ENCODE measurements at regions not wholly inside any gene's neighbourhood (a gene's known extent, or its start where the extent isn't known, plus 50 kb on each side); places are given as distances from the start of the nearest gene placed in this dataset.

DNA sequence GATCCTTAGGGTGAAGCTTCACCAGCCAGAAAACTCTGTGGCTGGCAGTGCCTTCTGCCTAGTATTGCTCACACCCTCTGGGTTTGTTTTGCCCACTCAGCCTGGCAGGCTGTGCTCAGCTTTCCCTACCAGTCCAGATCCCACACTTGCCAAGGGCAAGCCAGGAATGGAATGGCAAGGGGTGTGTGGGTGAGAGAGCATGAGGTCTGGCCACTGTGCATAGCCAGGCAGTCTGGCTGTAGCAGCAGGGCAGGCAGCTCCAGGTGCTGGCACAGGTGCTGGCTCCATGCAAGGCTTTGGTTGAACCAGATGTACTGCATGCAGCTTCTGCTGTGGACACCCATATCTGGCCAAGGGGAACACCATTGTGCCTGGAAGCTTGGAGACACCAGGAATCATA, 1720.3 kb downstream of the HACE1 start:
- Histone ChIP-seq H3K4me3 (no peak overlapping the region), H3K27me3 (no peaks in the 10 kb centered on the region), H3K36me3 (ENCODE audit: low read depth, missing control alignments) (no peaks in the 10 kb centered on the region), H3K4me1 (no peaks in the 10 kb centered on the region), H3K27ac (no peak overlapping the region), H3K9me3 (no peaks in the 10 kb centered on the region)
- intact Hi-C loops (cut with DNase I; ENCODE audit: low total_unique reads) = no loop called here
- TF ChIP-seq, protein P1, sequence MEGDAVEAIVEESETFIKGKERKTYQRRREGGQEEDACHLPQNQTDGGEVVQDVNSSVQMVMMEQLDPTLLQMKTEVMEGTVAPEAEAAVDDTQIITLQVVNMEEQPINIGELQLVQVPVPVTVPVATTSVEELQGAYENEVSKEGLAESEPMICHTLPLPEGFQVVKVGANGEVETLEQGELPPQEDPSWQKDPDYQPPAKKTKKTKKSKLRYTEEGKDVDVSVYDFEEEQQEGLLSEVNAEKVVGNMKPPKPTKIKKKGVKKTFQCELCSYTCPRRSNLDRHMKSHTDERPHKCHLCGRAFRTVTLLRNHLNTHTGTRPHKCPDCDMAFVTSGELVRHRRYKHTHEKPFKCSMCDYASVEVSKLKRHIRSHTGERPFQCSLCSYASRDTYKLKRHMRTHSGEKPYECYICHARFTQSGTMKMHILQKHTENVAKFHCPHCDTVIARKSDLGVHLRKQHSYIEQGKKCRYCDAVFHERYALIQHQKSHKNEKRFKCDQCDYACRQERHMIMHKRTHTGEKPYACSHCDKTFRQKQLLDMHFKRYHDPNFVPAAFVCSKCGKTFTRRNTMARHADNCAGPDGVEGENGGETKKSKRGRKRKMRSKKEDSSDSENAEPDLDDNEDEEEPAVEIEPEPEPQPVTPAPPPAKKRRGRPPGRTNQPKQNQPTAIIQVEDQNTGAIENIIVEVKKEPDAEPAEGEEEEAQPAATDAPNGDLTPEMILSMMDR (IDR thresholded peaks at IDR 0.05) = no peak
- no peak for TF ChIP-seq POLR2A (IDR thresholded peaks at IDR 0.05)
- DNase-seq = no peak

DNA sequence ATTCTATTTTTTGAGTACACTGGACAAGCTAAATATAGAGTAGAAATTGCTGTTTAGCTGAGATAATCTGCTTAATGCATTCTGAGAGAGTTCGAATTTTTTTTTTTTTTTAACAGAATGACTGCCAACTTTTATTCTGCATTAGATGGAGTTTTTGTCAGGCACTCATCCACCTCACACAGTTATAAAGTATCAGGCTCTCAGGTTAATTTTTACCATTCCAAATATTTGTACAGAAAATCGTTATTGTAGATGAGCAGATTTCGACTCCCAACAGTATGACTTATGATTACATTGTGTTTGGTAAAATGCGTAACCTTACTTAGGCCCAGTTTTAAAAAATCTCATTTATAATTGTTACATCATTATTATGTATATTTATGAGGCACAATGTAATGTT, 1731.0 kb downstream of the GRIK2 start:
- WGBS, 2 donors = 88 to 89% methylated on average over 4 of the region's 4 CpGs
- no peaks in the 10 kb centered on the region for H3K27me3 ChIP-seq
- no peak overlapping the region for H3K27ac ChIP-seq
- DNase-seq = no peak
- no peaks in the 10 kb centered on the region for H3K9me3 ChIP-seq
- H3K4me3 ChIP-seq = no peak overlapping the region
- TF ChIP-seq POLR2A (IDR thresholded peaks at IDR 0.05) = no peak
- TF ChIP-seq, protein P1 (IDR thresholded peaks at IDR 0.05) = no peak
- H3K36me3 ChIP-seq (ENCODE audit: low read depth, missing control alignments) = no peaks in the 10 kb centered on the region
- no peaks in the 10 kb centered on the region for H3K4me1 ChIP-seq
- intact Hi-C loops (cut with DNase I; ENCODE audit: low total_unique reads) = no loop called here

DNA sequence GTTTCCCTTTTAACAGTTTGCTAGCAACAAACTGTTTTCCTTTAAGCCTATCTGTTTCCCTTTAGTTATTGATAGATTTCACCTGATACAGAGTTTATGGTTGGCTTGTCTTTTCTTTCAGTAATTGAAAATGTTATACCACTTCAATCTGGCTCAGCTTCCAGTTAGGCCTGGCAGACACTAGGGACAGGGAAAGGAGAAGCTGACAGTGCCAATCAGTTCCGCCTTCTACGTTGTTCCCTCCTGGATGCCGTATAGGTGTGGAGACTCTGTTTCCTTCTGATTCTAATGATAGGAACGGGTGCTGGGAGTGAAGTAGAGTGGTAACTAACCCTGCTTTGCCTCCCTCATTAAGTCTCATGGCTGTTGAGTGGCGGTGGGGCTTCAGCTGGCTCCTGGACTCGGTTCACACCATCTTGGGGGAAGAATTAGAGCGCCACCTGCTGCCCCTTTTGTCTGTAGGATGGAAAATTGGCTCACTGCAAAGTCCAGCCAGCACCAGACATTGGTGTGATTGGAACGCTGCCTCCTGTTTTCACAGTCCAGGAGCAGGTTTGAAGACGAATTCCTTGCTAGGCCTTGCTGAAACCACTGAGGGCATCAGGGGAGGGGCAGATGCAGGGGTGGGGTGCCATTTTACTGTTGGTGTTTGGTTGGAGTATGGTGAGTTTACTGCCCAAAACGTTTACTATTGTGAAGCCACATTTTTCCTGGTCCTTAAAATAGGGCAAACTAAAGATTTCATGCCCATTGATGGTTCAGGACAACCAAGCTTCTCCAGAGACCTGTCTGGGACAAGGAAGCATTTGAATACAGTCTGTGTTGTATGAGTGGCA, 1729.5 kb downstream of the GRIK2 start:
- no peaks in the 10 kb centered on the region for H3K36me3 ChIP-seq (ENCODE audit: low read depth, missing control alignments)
- DNase-seq = peak; percentile 86
- TF ChIP-seq, protein P1 (IDR thresholded peaks at IDR 0.05) = peak in 2 of 3 experiments; percentile 29 to 31
- no peak for TF ChIP-seq POLR2A (IDR thresholded peaks at IDR 0.05)
- 37 to 48% methylated on average over 8 to 10 of the region's 10 CpGs for WGBS, 2 donors
- no peak overlapping the region for H3K27ac ChIP-seq
- intact Hi-C loops (cut with DNase I; ENCODE audit: low total_unique reads) = no loop called here
- H3K4me3 ChIP-seq = no peak overlapping the region
- no peaks in the 10 kb centered on the region for H3K4me1 ChIP-seq
- H3K27me3 ChIP-seq = no peaks in the 10 kb centered on the region
- H3K9me3 ChIP-seq = no peaks in the 10 kb centered on the region

DNA sequence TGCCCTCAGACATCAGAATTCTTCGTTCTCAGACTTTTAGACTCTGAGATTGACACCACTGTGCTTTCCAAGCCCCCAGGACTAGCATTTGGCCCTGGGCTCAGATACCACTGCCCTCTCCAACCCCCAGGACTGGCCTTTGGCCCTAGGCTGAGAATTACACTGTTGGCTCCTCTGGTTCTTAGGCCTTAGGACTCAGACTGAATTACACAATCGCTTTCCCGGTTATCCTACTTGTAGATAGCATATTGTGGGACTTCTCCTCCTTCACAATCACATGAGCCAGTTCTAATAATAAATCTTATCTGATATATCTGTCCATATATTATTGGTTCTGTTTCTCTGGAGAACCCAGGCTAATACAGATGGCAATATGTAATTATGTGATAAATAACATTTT, 1725.5 kb downstream of the GRIK2 start:
- TF ChIP-seq POLR2A (IDR thresholded peaks at IDR 0.05) = no peak
- TF ChIP-seq, protein P1 (IDR thresholded peaks at IDR 0.05) = no peak
- H3K36me3 ChIP-seq (ENCODE audit: low read depth, missing control alignments) = no peaks in the 10 kb centered on the region
- 88 to 93% methylated on average over 3 of the region's 3 CpGs for WGBS, 2 donors
- H3K27me3 ChIP-seq = no peaks in the 10 kb centered on the region
- H3K4me1 ChIP-seq = no peaks in the 10 kb centered on the region
- intact Hi-C loops (cut with DNase I; ENCODE audit: low total_unique reads) = no loop called here
- no peak overlapping the region for H3K27ac ChIP-seq
- H3K4me3 ChIP-seq = no peak overlapping the region
- no peak for DNase-seq
- H3K9me3 ChIP-seq = no peaks in the 10 kb centered on the region

DNA sequence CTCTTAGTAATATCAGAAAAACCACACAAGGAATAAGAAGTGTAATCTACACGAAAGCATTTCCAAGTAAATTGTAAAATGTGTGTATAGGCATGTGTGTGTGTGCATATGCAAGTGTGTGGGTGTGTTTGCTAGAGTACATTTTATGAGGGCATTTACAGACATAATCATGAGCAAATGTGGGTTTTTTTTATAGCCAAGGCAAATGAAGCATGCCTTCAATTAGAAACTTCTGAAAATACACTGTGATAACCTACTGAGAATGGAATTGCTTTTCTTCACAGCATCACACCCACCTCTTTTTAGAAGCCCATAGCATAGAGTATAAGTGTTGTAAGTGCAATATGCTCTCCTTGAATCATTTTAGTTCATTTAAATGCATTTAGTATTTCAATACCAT, 1721.1 kb downstream of the GRIK2 start:
- DNase-seq = no peak
- TF ChIP-seq, protein P1 (IDR thresholded peaks at IDR 0.05) = no peak
- TF ChIP-seq POLR2A (IDR thresholded peaks at IDR 0.05) = no peak
- Histone ChIP-seq H3K9me3 (no peaks in the 10 kb centered on the region), H3K36me3 (ENCODE audit: low read depth, missing control alignments) (no peaks in the 10 kb centered on the region), H3K27ac (no peak overlapping the region), H3K27me3 (no peaks in the 10 kb centered on the region), H3K4me3 (no peak overlapping the region), H3K4me1 (no peaks in the 10 kb centered on the region)
- intact Hi-C loops (cut with DNase I; ENCODE audit: low total_unique reads) = no loop called here
- 87 to 96% methylated on average over 1 of the region's 1 CpG for WGBS, 2 donors

Measured in testis (tissue), 2 donors.